Karpas-422 (cell line): ENCODE measurements at regions not wholly inside any gene's neighbourhood (a gene's known extent, or its start where the extent isn't known, plus 50 kb on each side); places are given as distances from the start of the nearest gene placed in this dataset.

Experiments
- DNase-seq: peaks from one replicate; pipeline ENCODE4 v3.0.0-alpha.2; 2015
- H2AFZ ChIP-seq: fragments of 200-600 bp; sonication (generic); 2 replicates; pipeline ENCODE4 v1.6.1; 2014; ENCODE audit warnings: antibody characterized with exemption, low read length, mixed read lengths
- H3K27ac ChIP-seq: fragments of 200-600 bp; sonication (generic); 2 replicates; pipeline ENCODE4 v1.5.1; 2014; ENCODE audit warnings: mild to moderate bottlenecking, low read length, moderate library complexity
- H3K27me3 ChIP-seq: fragments of 200-600 bp; sonication (generic); 2 replicates; pipeline ENCODE4 v1.6.1; 2014; ENCODE audit warnings: low read length, mixed read lengths
- H3K36me3 ChIP-seq: fragments of 200-600 bp; sonication (generic); 2 replicates; pipeline ENCODE4 v1.6.1; 2014; ENCODE audit warnings: low read length, mixed read lengths; ENCODE audit not compliant: insufficient read depth
- H3K4me1 ChIP-seq: fragments of 200-600 bp; sonication (generic); 2 replicates; pipeline ENCODE4 v1.6.1; 2014; ENCODE audit warnings: mild to moderate bottlenecking, low read length, mixed read lengths
- H3K4me2 ChIP-seq: fragments of 200-600 bp; sonication (generic); 2 replicates; pipeline ENCODE4 v1.6.1; 2014; ENCODE audit warnings: low read length, low read depth, mild to moderate bottlenecking; ENCODE audit not compliant: poor library complexity, severe bottlenecking
- H3K4me3 ChIP-seq: fragments of 200-600 bp; sonication (generic); 2 replicates; pipeline ENCODE4 v1.5.1; 2014; ENCODE audit warnings: mild to moderate bottlenecking, antibody characterized with exemption, low read length, mixed read lengths
- H3K79me2 ChIP-seq: fragments of 200-600 bp; sonication (generic); 2 replicates; pipeline ENCODE4 v1.6.1; 2014; ENCODE audit warnings: mild to moderate bottlenecking, low read length, mixed read lengths
- H3K9ac ChIP-seq: fragments of 200-600 bp; sonication (generic); 2 replicates; pipeline ENCODE4 v1.6.0; 2014; ENCODE audit warnings: low read length
- H3K9me2 ChIP-seq: fragments of 200-600 bp; sonication (generic), shearing (Covaris generic); replicated peaks from 2 replicates; pipeline ENCODE4 v1.6.0; 2014; ENCODE audit warnings: mild to moderate bottlenecking, low read length, moderate library complexity; ENCODE audit not compliant: insufficient read depth
- H3K9me3 ChIP-seq: fragments of 300-700, 200-600 bp; sonication (generic); 2 replicates; pipeline ENCODE4 v1.6.1; 2014; ENCODE audit warnings: low read length, mixed read lengths
- H4K20me1 ChIP-seq: fragments of 200-600 bp; sonication (generic); 2 replicates; pipeline ENCODE4 v1.6.1; 2014; ENCODE audit warnings: mild to moderate bottlenecking, antibody characterized with exemption, low read length, low read depth; ENCODE audit not compliant: insufficient read depth

GRCh38 chr2:59033661-59034060 is 792.5 kb upstream of the FANCL start:
- no peak overlapping the region for H3K9ac ChIP-seq
- no peak for DNase-seq
- no peaks in the 10 kb centered on the region for H3K36me3 ChIP-seq
- H3K9me3 ChIP-seq: no peaks in the 10 kb centered on the region
- H3K4me1 ChIP-seq: no peaks in the 10 kb centered on the region
- H3K4me2 ChIP-seq: no peak overlapping the region
- H2AFZ ChIP-seq: no peak overlapping the region
- no peaks in the 10 kb centered on the region for H3K9me2 ChIP-seq
- no peak overlapping the region for H3K27ac ChIP-seq
- H4K20me1 ChIP-seq: no peaks in the 10 kb centered on the region
- H3K79me2 ChIP-seq: no peaks in the 10 kb centered on the region
- H3K4me3 ChIP-seq: no peak overlapping the region
- no peaks in the 10 kb centered on the region for H3K27me3 ChIP-seq

GRCh38 chr2:59032499-59032898 is 791.4 kb upstream of the FANCL start:
- Histone ChIP-seq H3K4me3 (no peak overlapping the region), H3K9me3 (no peaks in the 10 kb centered on the region), H3K27me3 (no peaks in the 10 kb centered on the region), H4K20me1 (no peaks in the 10 kb centered on the region), H3K36me3 (no peaks in the 10 kb centered on the region), H3K4me1 (no peaks in the 10 kb centered on the region), H3K9me2 (no peaks in the 10 kb centered on the region), H2AFZ (no peak overlapping the region), H3K4me2 (no peak overlapping the region), H3K79me2 (no peaks in the 10 kb centered on the region), H3K27ac (no peak overlapping the region), H3K9ac (no peak overlapping the region)
- no peak for DNase-seq

- no peak overlapping the region for H3K4me2 ChIP-seq
- H4K20me1 ChIP-seq: no peaks in the 10 kb centered on the region
- H3K36me3 ChIP-seq: no peaks in the 10 kb centered on the region
- H3K9me2 ChIP-seq: no peaks in the 10 kb centered on the region
- no peaks in the 10 kb centered on the region for H3K27me3 ChIP-seq
- H3K9ac ChIP-seq: no peak overlapping the region
- no peak overlapping the region for H3K4me3 ChIP-seq
- no peaks in the 10 kb centered on the region for H3K79me2 ChIP-seq
- no peaks in the 10 kb centered on the region for H3K4me1 ChIP-seq
- H2AFZ ChIP-seq: no peak overlapping the region
- no peak for DNase-seq
- no peak overlapping the region for H3K27ac ChIP-seq
- H3K9me3 ChIP-seq: no peaks in the 10 kb centered on the region
These were observed 787.9 kb upstream of the FANCL start for GRCh38 chr2:59029058-59029457.

GRCh38 chr2:59027320-59027719 is 786.2 kb upstream of the FANCL start:
- no peak for DNase-seq
- Histone ChIP-seq H3K9ac (no peak overlapping the region), H3K9me2 (no peaks in the 10 kb centered on the region), H3K27ac (no peak overlapping the region), H3K36me3 (no peaks in the 10 kb centered on the region), H3K4me2 (no peak overlapping the region), H3K4me1 (no peaks in the 10 kb centered on the region), H4K20me1 (no peaks in the 10 kb centered on the region), H3K4me3 (no peak overlapping the region), H3K9me3 (no peaks in the 10 kb centered on the region), H2AFZ (no peak overlapping the region), H3K79me2 (no peaks in the 10 kb centered on the region), H3K27me3 (no peaks in the 10 kb centered on the region)

GRCh38 chr2:59025157-59025757 is 784.1 kb upstream of the FANCL start:
- Histone ChIP-seq H3K27ac (no peak overlapping the region), H3K79me2 (no peaks in the 10 kb centered on the region), H3K4me1 (no peaks in the 10 kb centered on the region), H2AFZ (no peak overlapping the region), H3K9me3 (no peaks in the 10 kb centered on the region), H3K9me2 (no peaks in the 10 kb centered on the region), H3K27me3 (no peaks in the 10 kb centered on the region), H3K4me2 (no peak overlapping the region), H4K20me1 (no peaks in the 10 kb centered on the region), H3K4me3 (no peak overlapping the region), H3K36me3 (no peaks in the 10 kb centered on the region), H3K9ac (no peak overlapping the region)
- peak; percentile 74 for DNase-seq

- no peak overlapping the region for H3K4me2 ChIP-seq
- H3K27ac ChIP-seq: no peak overlapping the region
- H3K27me3 ChIP-seq: no peaks in the 10 kb centered on the region
- no peak overlapping the region for H3K9ac ChIP-seq
- DNase-seq: no peak
- no peaks in the 10 kb centered on the region for H4K20me1 ChIP-seq
- H3K9me3 ChIP-seq: no peaks in the 10 kb centered on the region
- H3K4me1 ChIP-seq: no peaks in the 10 kb centered on the region
- no peaks in the 10 kb centered on the region for H3K9me2 ChIP-seq
- no peaks in the 10 kb centered on the region for H3K79me2 ChIP-seq
- no peaks in the 10 kb centered on the region for H3K36me3 ChIP-seq
- no peak overlapping the region for H2AFZ ChIP-seq
- no peak overlapping the region for H3K4me3 ChIP-seq
These were observed 780.7 kb upstream of the FANCL start for GRCh38 chr2:59021786-59022185.

GRCh38 chr2:59019566-59020159 is 778.5 kb upstream of the FANCL start:
- Histone ChIP-seq H3K4me3 (no peak overlapping the region), H3K4me2 (no peak overlapping the region), H3K36me3 (no peaks in the 10 kb centered on the region), H3K79me2 (no peaks in the 10 kb centered on the region), H3K4me1 (no peaks in the 10 kb centered on the region), H3K27ac (no peak overlapping the region), H4K20me1 (no peaks in the 10 kb centered on the region), H3K27me3 (no peaks in the 10 kb centered on the region), H3K9ac (no peak overlapping the region), H3K9me2 (no peaks in the 10 kb centered on the region), H2AFZ (no peak overlapping the region), H3K9me3 (no peaks in the 10 kb centered on the region)
- DNase-seq: no peak

- Histone ChIP-seq H3K9me2 (no peaks in the 10 kb centered on the region), H3K36me3 (no peaks in the 10 kb centered on the region), H3K27me3 (no peaks in the 10 kb centered on the region), H3K9me3 (no peaks in the 10 kb centered on the region), H3K4me2 (no peak overlapping the region), H3K4me3 (no peak overlapping the region), H3K9ac (no peak overlapping the region), H3K79me2 (no peaks in the 10 kb centered on the region), H3K4me1 (no peaks in the 10 kb centered on the region), H2AFZ (no peak overlapping the region), H4K20me1 (no peaks in the 10 kb centered on the region), H3K27ac (no peak overlapping the region)
- no peak for DNase-seq
These were observed 777.6 kb upstream of the FANCL start for GRCh38 chr2:59018737-59019136.
